H1 (cell line): ENCODE measurements at regions not wholly inside any gene's neighbourhood (a gene's known extent, or its start where the extent isn't known, plus 50 kb on each side); places are given as distances from the start of the nearest gene placed in this dataset.

ENCODE experiments used
- CEBPB ChIP-seq: IDR thresholded peaks from 2 replicates; pipeline ENCODE4 v1.6.1; 2012; ENCODE audit warnings: low read depth, low read length
- CHD1 ChIP-seq: IDR thresholded peaks from 2 replicates; pipeline ENCODE4 v1.6.1; 2012; ENCODE audit warnings: low read depth, low read length, improper control_type of control experiment
- RXRA ChIP-seq: IDR thresholded peaks from 2 replicates; pipeline ENCODE4 v1.6.1; 2011; ENCODE audit warnings: low read depth, mild to moderate bottlenecking, low read length, moderate library complexity; ENCODE audit not compliant: insufficient read depth
- TF ChIP-seq, protein P1 (sequence below), 3 experiments: IDR thresholded peaks; 1 replicate in 2 of 3; 2 replicates in 1 of 3; pipeline versions ENCODE4 v1.5.1 to v1.6.1; 2011; ENCODE audit warnings: low read length in 3 of 3, mild to moderate bottlenecking in 3 of 3, inconsistent platforms in 2 of 3, low read depth in 1 of 3, moderate library complexity in 1 of 3; ENCODE audit not compliant: insufficient read depth in 1 of 3; ENCODE audit errors: control extremely low read depth in 1 of 3

DNA sequence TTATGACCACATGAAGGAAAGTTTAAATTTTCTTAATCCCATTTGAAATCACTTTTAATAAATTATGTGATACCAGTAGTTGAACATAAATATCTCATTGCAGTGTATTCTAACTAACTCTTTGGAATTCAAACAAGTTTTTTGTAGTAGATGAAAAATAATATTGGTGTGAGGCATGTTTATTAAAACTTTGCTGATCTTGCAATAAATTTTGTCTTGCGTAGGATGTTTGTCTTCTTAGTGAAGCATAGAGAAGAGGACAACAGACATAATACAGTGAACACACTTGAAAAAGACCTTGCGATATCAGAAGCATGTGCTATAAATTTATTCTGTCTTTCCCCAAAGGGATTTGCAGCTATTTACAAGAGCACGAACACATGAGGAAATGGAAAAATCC lies 140.7 kb downstream of the HTR1B start (continued):
- TF ChIP-seq, protein P1, sequence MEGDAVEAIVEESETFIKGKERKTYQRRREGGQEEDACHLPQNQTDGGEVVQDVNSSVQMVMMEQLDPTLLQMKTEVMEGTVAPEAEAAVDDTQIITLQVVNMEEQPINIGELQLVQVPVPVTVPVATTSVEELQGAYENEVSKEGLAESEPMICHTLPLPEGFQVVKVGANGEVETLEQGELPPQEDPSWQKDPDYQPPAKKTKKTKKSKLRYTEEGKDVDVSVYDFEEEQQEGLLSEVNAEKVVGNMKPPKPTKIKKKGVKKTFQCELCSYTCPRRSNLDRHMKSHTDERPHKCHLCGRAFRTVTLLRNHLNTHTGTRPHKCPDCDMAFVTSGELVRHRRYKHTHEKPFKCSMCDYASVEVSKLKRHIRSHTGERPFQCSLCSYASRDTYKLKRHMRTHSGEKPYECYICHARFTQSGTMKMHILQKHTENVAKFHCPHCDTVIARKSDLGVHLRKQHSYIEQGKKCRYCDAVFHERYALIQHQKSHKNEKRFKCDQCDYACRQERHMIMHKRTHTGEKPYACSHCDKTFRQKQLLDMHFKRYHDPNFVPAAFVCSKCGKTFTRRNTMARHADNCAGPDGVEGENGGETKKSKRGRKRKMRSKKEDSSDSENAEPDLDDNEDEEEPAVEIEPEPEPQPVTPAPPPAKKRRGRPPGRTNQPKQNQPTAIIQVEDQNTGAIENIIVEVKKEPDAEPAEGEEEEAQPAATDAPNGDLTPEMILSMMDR (IDR thresholded peaks at IDR 0.05; ENCODE audit: control extremely low read depth in 1 of 3, insufficient read depth in 1 of 3, low read depth in 1 of 3, low read length in 3 of 3), result no peak
- TF ChIP-seq CEBPB, result no peak
- TF ChIP-seq RXRA, result no peak
- no peak for TF ChIP-seq CHD1
- TF ChIP-seq, all 59 proteins: peak for 0
